HG03196 (cell line): ENCODE measurements at regions not wholly inside any gene's neighbourhood (a gene's known extent, or its start where the extent isn't known, plus 50 kb on each side); places are given as distances from the start of the nearest gene placed in this dataset.
"Not testable (repeated sequence)": the region's sequence is repeated elsewhere in the genome, so short reads cannot be mapped to it uniquely, and the experiment has no call there.

ENCODE experiments used
- ATAC-seq: cut with Tn5 transposase; IDR thresholded peaks from one replicate; pipeline ENCODE4 v1.9.1; 2021; ENCODE audit not compliant: unreplicated experiment

GRCh38 chr5:104915226-104915625 is 1352.6 kb upstream of the NUDT12 start:
- ATAC-seq: no peak

GRCh38 chr5:104914536-104915070 is 1352.0 kb upstream of the NUDT12 start:
- ATAC-seq: no peak

GRCh38 chr5:104913841-104914281 is 1351.3 kb upstream of the NUDT12 start:
- no peak for ATAC-seq

- ATAC-seq: no peak
These were observed 1347.2 kb upstream of the NUDT12 start for GRCh38 chr5:104909803-104910202.

- ATAC-seq: no peak
These were observed 1342.0 kb upstream of the NUDT12 start for GRCh38 chr5:104904561-104904960.

- ATAC-seq: no peak
These were observed 1341.4 kb upstream of the NUDT12 start for GRCh38 chr5:104903941-104904340.

- no peak for ATAC-seq
These were observed 1329.0 kb upstream of the NUDT12 start for GRCh38 chr5:104891596-104891995.

GRCh38 chr5:104890767-104891166 is 1328.2 kb upstream of the NUDT12 start:
- no peak for ATAC-seq

GRCh38 chr5:104859437-104859836 is 1296.8 kb upstream of the NUDT12 start:
- ATAC-seq: no peak

- ATAC-seq: not testable (repeated sequence)
These were observed 1289.5 kb upstream of the NUDT12 start for GRCh38 chr5:104852099-104852498.

GRCh38 chr5:104845541-104845940 is 1283.0 kb upstream of the NUDT12 start:
- ATAC-seq: no peak

GRCh38 chr5:104843822-104844221 is 1281.2 kb upstream of the NUDT12 start:
- ATAC-seq: no peak

- ATAC-seq: no peak
These were observed 1277.7 kb upstream of the NUDT12 start for GRCh38 chr5:104840284-104840683.

- ATAC-seq: not testable (repeated sequence)
These were observed 1268.9 kb upstream of the NUDT12 start for GRCh38 chr5:104831515-104831914.

GRCh38 chr5:104821606-104822005 is 1259.0 kb upstream of the NUDT12 start:
- no peak for ATAC-seq

- no peak for ATAC-seq
These were observed 1254.5 kb upstream of the NUDT12 start for GRCh38 chr5:104817127-104817526.

- ATAC-seq: no peak
These were observed 1252.6 kb upstream of the NUDT12 start for GRCh38 chr5:104815212-104815611.

GRCh38 chr5:104800440-104801048 is 1238.0 kb upstream of the NUDT12 start:
- ATAC-seq: no peak

- no peak for ATAC-seq
These were observed 1231.1 kb upstream of the NUDT12 start for GRCh38 chr5:104793755-104794080.

GRCh38 chr5:104793031-104793754 is 1230.6 kb upstream of the NUDT12 start:
- no peak for ATAC-seq

GRCh38 chr5:104789366-104789765 is 1226.8 kb upstream of the NUDT12 start:
- no peak for ATAC-seq

- no peak for ATAC-seq
These were observed 1222.5 kb upstream of the NUDT12 start for GRCh38 chr5:104785097-104785496.

- ATAC-seq: no peak
These were observed 1211.8 kb upstream of the NUDT12 start for GRCh38 chr5:104774372-104774771.
